ENCODE measurements at regions not wholly inside any gene's neighbourhood (a gene's known extent, or its start where the extent isn't known, plus 50 kb on each side); places are given as distances from the start of the nearest gene placed in this dataset.
"Not testable (repeated sequence)": the region's sequence is repeated elsewhere in the genome, so short reads cannot be mapped to it uniquely, and the experiment has no call there.

DNA sequence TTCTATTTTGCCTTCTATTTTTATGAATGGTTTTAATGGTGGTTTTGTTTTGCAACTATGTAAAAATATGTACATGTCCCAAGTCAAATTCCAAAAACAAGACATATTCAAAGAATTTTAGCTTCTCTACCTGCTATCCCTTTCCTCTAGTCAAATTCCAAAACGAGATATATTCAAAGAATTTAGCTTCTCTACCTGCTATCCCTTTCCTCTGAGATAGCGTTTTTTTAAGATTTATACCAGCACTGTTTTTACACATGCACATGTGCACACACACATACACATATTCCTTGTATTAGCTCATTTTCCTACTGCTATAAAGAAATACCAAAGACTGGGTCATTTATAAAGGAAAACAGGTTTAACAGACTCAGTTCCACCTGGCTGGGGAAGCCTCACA is 199.1 kb upstream of the ARL4C start:
- TF ChIP-seq EZH2phosphoT487 (IDR thresholded peaks at IDR 0.05; ENCODE audit: borderline replicate concordance, low read length) = no peak
- CTCF ChIA-PET = no interaction called here
- Histone ChIP-seq H3K36me3 (ENCODE audit: low read depth, low read length) (no peaks in the 10 kb centered on the region), H2AFZ (ENCODE audit: low read length) (no peak overlapping the region), H3K9me3 (ENCODE audit: low read length) (no peaks in the 10 kb centered on the region), H3K79me2 (ENCODE audit: low read length) (no peaks in the 10 kb centered on the region), H3K9ac (ENCODE audit: low read length) (no peak overlapping the region), H3K27ac (ENCODE audit: low read length) (no peak overlapping the region), H3K4me3 (ENCODE audit: low read length) (no peak overlapping the region), H3K4me2 (ENCODE audit: low read length) (no peak overlapping the region), H3K27me3 (ENCODE audit: low read length) (no peaks in the 10 kb centered on the region), H3F3A (ENCODE audit: low read length, unreplicated experiment) (no peaks in the 10 kb centered on the region), H4K20me1 (ENCODE audit: low read length) (no peaks in the 10 kb centered on the region), H3K4me1 (ENCODE audit: insufficient read depth, low read length) (peaks cover 14% of the 10 kb centered on the region), H3K9me2 (replicated peaks; ENCODE audit: low read length) (no peaks in the 10 kb centered on the region)
- POLR2A ChIA-PET (ENCODE audit: unreplicated experiment) = no interaction called here
- intact Hi-C loops (cut with micrococcal nuclease) = no loop called here
- no TSS peak for BruUV-seq (replicated peaks)
- DNase-seq = no peak
- ATAC-seq = no peak

DNA sequence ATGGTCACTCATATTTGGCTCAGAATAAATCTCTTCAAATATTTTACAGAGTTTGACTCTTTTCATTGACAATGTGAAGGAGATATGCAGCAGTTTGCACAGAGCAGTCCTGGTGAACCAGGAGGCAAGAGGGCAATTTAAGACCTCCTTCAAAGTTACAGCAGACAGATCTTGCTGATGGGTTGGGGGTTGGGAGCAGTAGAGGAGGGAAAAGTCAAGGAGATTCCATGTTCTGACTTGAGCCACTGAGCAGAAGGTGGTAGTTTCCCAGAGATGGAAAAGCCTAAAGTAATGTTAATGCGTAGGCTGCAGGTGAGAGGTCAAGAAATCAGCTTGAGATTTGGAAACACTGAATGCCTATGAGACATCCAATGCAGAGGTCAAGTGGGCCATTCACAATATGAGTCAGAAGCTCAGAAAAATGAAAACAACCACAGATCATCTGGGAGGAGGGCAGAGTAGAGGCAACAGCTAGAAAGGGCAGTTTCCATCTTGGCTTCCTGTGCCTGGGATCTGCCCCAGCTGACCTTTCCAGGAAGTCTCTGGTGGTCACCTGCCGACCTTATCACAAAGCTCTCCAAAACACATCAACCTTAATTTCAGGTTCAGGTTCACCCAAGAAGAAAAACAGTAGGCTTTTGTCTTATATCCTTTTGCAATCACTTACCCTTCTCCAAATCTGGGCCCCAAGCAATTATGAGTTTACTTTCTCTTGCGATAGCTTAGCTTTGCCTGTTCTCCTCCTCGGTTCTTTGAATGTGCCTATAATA is 197.5 kb upstream of the ARL4C start:
- Histone ChIP-seq H3F3A (ENCODE audit: low read length, unreplicated experiment) (no peaks in the 10 kb centered on the region), H3K9ac (ENCODE audit: low read length) (no peak overlapping the region), H3K27me3 (ENCODE audit: low read length) (no peaks in the 10 kb centered on the region), H3K27ac (ENCODE audit: low read length) (no peak overlapping the region), H3K4me1 (ENCODE audit: insufficient read depth, low read length) (peaks cover 24% of the 10 kb centered on the region), H3K9me2 (replicated peaks; ENCODE audit: low read length) (no peaks in the 10 kb centered on the region), H4K20me1 (ENCODE audit: low read length) (no peaks in the 10 kb centered on the region), H3K9me3 (ENCODE audit: low read length) (no peaks in the 10 kb centered on the region), H3K79me2 (ENCODE audit: low read length) (no peaks in the 10 kb centered on the region), H3K36me3 (ENCODE audit: low read depth, low read length) (no peaks in the 10 kb centered on the region), H3K4me3 (ENCODE audit: low read length) (no peak overlapping the region), H2AFZ (ENCODE audit: low read length) (no peak overlapping the region), H3K4me2 (ENCODE audit: low read length) (no peak overlapping the region)
- no peak for ATAC-seq
- no TSS peak for BruUV-seq (replicated peaks)
- TF ChIP-seq, protein P1, sequence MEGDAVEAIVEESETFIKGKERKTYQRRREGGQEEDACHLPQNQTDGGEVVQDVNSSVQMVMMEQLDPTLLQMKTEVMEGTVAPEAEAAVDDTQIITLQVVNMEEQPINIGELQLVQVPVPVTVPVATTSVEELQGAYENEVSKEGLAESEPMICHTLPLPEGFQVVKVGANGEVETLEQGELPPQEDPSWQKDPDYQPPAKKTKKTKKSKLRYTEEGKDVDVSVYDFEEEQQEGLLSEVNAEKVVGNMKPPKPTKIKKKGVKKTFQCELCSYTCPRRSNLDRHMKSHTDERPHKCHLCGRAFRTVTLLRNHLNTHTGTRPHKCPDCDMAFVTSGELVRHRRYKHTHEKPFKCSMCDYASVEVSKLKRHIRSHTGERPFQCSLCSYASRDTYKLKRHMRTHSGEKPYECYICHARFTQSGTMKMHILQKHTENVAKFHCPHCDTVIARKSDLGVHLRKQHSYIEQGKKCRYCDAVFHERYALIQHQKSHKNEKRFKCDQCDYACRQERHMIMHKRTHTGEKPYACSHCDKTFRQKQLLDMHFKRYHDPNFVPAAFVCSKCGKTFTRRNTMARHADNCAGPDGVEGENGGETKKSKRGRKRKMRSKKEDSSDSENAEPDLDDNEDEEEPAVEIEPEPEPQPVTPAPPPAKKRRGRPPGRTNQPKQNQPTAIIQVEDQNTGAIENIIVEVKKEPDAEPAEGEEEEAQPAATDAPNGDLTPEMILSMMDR (conservative IDR thresholded peaks at IDR 0.05; ENCODE audit: low read depth, low read length) = no peak
- TF ChIP-seq EZH2 (IDR thresholded peaks at IDR 0.05; ENCODE audit: low read length, unreplicated experiment) (no peak), EZH2phosphoT487 (IDR thresholded peaks at IDR 0.05; ENCODE audit: borderline replicate concordance, low read length) (no peak)
- CTCF ChIA-PET = no interaction called here
- POLR2A ChIA-PET (ENCODE audit: unreplicated experiment) = no interaction called here
- intact Hi-C loops (cut with micrococcal nuclease) = loop anchor here (5.0 kb wide), 2 partner anchors 128 to 258 kb away; partner anchors contain the start of gene SH3BP4
- DNase-seq = peak; percentile 51

DNA sequence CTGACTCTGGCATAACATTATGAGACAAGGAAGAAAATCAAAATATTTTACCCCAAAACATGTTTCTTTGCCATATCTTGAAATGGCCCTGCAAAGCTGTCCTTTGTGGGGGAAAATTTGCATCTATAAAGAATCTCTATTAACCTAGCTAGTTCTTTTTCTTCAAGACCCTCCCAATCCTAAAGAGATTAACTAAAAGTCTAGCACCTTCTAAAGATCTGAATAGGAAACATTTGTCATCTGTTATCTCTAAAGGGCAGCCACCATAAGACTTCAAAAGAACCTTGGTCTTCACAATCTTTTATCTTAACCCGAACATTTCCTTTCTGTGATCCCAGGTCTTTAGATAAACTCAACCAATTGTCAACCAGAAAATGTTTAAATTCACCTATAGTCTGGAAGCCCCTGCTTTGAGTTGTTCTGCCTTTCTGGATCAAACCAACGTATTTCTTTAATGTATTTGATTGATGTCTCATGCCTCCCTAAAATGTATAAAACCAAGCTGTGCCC is 196.9 kb upstream of the ARL4C start:
- H3K9me3 ChIP-seq (ENCODE audit: low read length); H3K9ac ChIP-seq (ENCODE audit: low read length); H4K20me1 ChIP-seq (ENCODE audit: low read length); H3K9me2 ChIP-seq (replicated peaks; ENCODE audit: low read length); POLR2A ChIA-PET (ENCODE audit: unreplicated experiment); H3K4me3 ChIP-seq (ENCODE audit: low read length); DNase-seq; H2AFZ ChIP-seq (ENCODE audit: low read length); H3K27ac ChIP-seq (ENCODE audit: low read length); H3F3A ChIP-seq (ENCODE audit: low read length, unreplicated experiment); H3K79me2 ChIP-seq (ENCODE audit: low read length); H3K27me3 ChIP-seq (ENCODE audit: low read length); H3K4me2 ChIP-seq (ENCODE audit: low read length); ATAC-seq; H3K36me3 ChIP-seq (ENCODE audit: low read depth, low read length); BruUV-seq (replicated peaks); CTCF ChIA-PET: not testable (repeated sequence)
- H3K4me1 ChIP-seq (ENCODE audit: insufficient read depth, low read length) = peaks cover 24% of the 10 kb centered on the region
- intact Hi-C loops (cut with micrococcal nuclease) = loop anchor here (5.0 kb wide), 2 partner anchors 129 to 259 kb away; partner anchors contain the start of gene SH3BP4

DNA sequence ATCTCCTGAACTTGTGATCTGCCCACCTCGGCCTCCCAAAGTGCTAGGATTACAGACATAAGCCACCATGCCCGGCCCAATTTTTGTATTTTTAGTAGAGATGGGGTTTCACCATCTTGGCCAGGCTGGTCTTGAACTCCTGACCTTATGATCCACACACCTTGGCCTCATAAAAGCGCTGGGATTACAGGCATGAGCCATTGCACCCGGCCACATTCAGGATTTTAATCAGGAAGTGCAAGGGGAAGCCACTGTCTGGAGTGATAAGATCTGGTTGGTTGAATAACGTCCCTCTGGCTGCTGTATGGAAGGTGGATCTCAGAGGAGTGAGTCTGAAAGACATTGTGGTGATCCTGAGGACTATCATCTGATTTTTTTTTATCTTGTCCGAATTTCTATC is 196.3 kb upstream of the ARL4C start:
- not testable (repeated sequence) for BruUV-seq (replicated peaks)

More for the DNA sequence above, 196.3 kb upstream of the ARL4C start:
- H3K9ac ChIP-seq (ENCODE audit: low read length); H3K27me3 ChIP-seq (ENCODE audit: low read length); H3K9me2 ChIP-seq (replicated peaks; ENCODE audit: low read length); POLR2A ChIA-PET (ENCODE audit: unreplicated experiment); CTCF ChIA-PET; H3K36me3 ChIP-seq (ENCODE audit: low read depth, low read length); H3K4me2 ChIP-seq (ENCODE audit: low read length); H2AFZ ChIP-seq (ENCODE audit: low read length); H3K9me3 ChIP-seq (ENCODE audit: low read length); H3K79me2 ChIP-seq (ENCODE audit: low read length); DNase-seq; H3K27ac ChIP-seq (ENCODE audit: low read length); H3K4me3 ChIP-seq (ENCODE audit: low read length); H3F3A ChIP-seq (ENCODE audit: low read length, unreplicated experiment); H4K20me1 ChIP-seq (ENCODE audit: low read length); ATAC-seq: not testable (repeated sequence)
- peaks cover 24% of the 10 kb centered on the region for H3K4me1 ChIP-seq (ENCODE audit: insufficient read depth, low read length)
- intact Hi-C loops (cut with micrococcal nuclease) = loop anchor here (5.0 kb wide), 2 partner anchors 129 to 259 kb away; partner anchors contain the start of gene SH3BP4
